Stimulated activated naive CD4-positive, alpha-beta T cell treated with Interleukin-2 at 50 U/mL for 16 hours (primary cell): ENCODE measurements at regions not wholly inside any gene's neighbourhood (a gene's known extent, or its start where the extent isn't known, plus 50 kb on each side); places are given as distances from the start of the nearest gene placed in this dataset.
"Not testable (repeated sequence)": the region's sequence is repeated elsewhere in the genome, so short reads cannot be mapped to it uniquely, and the experiment has no call there.

Experiments used
- DNase-seq: peaks from one replicate; lab custom pipeline; 2025; lab: John Stamatoyannopoulos, UW

DNA sequence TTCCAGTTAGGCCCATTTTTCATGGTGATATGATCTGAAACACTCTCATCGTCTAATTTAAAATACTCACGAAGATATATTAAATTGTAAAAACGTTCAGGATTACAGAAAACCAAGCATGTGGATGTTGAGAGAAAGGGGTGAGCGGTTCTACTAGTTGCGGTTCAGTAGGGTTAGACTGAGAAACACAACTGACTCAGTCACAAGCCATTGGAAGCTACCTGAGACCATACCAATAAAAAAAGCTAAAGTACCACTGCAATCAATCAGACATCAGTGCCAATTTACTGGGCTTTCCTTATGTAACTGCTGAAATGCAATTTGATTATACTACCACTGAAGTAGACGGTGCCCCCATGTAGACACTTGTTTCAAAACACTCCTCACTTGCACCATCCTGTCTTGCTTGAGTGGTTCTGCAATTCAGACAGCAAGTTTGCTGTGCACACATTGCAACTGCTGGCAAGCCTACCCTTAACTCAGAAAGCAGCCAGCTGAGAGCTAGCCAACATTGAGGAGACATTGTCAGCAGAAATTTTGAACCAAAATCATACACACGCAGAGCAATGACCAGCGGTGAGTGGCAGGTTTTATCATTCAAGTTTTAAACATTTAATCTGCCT lies 368.7 kb upstream of the ARHGEF26 start:
- no peak for DNase-seq

DNA sequence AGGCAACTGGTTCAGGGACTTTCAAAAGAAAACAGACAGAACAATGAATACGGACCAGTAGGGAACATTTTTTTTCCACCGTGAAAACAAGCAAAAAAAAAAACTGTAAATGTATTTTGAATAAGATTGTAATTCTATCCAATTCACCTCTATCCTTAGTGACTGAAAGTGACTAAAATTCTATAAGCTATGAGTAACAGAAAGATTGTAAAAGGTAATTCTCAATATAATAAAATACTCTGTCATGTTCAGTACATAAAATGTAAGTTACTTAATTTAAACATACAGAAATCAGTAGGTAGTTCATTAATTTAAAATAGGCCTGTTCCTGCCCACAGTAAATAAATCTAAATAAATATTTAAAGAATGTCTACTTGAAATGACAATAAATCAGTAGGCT lies 368.2 kb upstream of the ARHGEF26 start:
- no peak for DNase-seq

DNA sequence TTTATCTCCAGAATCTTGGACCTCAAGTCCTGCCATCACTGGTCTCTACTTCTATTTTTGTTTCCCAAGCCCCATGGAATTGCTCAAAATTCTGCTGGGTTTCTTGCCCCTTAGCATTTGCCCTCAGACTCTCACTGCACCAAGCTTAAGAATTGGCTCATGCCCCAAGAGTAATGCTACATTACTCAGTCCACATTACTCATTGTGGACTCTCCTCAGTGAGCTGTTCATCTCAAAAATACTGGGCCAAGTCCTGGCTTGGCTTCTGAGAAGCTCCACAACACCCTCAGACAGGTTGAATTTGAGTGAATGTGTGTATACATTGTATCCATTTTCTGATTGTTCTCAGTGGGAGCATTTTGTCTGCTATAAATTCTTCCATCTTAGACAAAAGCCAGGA lies 364.4 kb upstream of the ARHGEF26 start:
- no peak for DNase-seq

DNA sequence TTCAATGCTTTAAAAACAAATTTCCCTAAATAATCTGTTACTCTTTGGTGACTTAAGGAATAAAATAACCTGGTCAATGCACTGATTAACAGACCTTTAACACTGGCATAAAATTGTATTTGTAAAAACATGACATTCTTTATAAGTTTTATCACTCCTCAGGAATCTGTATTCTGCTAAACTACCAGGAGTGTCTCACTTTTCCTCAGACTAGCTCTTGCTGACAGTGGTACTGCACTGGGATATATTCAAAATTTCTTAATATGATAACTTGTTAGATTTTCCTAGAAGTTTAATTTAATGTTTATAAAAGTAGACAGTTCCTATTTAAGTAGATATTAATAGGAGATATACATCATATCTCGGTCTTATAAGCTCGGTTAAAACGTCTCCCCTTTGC lies 363.4 kb upstream of the ARHGEF26 start:
- DNase-seq, result no peak

DNA sequence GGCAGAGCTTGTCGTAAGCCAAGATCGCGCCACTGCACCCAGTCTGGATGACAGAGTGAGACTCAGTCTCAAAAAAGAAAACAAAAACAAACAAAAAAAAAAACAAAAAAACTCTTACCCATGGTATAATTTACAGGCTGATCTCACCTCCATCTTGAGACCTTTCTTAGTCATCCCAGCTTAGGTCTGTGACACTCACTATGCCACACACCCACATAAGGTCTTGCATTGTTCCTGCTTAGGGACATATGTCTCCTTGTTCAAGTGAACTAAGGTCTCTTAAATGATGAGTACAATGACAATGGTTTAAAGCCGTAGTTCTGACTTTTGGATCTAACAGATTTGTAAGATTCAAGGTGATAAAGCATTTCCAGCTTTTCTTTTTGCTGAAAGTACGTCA lies 360.2 kb upstream of the ARHGEF26 start:
- no peak for DNase-seq

DNA sequence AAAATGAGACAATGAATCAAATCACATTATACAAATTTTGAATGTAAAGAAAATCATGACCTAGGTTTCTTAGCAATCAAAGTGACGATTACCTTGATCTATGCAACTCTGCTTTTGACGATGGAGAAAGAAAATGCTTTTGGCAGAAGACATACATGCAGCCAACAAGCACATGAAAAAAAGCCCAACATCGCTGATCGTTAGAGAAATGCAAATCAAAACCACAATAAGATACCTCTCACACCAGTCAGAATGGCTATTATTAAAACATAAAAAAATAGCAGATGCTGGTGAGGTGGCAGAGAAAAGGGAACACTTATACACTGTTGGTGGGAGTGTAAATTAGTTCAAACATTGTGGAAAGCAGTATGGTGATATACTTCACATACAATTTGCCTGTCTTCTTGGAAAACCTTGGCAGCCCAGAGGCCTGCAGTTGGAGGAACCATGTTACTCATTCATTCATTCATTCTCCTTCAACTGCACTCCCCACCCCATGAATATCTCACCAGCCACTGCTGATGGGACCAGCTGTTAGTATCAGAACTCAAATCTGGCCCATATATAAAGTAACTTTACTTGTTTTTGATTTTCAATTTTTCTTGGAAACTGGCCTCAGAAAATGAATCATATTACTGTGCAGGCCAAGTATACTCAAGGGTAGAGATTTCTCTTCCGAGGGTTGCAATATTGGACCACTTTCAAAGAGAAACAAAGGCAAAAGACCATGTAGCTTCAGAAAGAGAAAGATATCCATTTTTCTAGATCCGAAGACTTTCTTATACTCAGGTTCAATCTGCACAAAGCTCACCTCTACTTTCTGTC lies 358.6 kb upstream of the ARHGEF26 start:
- no peak for DNase-seq

DNA sequence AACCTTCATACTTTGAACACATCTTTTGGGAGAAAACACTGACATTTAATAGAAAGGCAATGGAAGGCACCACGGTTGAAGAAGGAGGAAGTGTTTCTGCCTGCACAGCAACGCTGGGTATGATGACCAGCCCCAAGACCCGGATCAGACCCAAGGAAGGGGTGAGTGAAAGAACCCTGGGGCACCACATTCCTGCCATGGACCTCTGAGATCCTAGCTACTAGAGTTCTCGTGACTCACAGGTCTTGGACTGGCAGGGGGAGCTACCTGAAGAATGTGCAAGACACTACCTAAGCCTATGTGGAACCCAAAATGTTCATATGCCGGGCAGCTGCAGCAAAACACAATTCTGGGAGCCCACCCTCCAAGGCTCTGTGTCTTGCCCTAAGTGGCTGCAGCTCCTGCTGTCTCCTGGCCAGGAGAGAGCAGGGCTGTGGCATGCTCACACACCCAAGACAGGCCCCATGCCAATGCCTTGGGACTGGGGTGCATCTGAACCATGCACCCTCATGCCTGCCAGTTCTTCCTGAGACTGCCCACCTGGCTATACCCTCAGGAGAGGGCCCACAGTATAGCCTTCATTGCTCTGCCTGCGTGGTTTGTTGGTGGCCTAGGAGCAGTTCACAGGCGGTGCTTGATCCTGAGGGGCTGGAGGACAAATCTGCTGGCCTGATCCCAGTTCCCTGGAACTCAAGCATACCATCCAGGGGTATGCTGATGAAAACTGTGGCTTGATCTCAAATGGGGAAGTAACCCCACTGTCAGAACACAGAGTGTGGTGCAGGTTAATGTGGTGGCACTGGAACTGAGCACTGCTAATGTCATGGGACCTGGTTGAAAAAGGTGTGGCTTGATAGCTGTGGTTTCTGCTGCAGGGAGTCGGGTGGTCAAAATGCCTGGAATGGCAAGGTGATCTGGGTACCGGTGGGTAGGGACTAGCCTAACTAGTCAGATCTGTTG lies 353.3 kb upstream of the ARHGEF26 start:
- no peak for DNase-seq

DNA sequence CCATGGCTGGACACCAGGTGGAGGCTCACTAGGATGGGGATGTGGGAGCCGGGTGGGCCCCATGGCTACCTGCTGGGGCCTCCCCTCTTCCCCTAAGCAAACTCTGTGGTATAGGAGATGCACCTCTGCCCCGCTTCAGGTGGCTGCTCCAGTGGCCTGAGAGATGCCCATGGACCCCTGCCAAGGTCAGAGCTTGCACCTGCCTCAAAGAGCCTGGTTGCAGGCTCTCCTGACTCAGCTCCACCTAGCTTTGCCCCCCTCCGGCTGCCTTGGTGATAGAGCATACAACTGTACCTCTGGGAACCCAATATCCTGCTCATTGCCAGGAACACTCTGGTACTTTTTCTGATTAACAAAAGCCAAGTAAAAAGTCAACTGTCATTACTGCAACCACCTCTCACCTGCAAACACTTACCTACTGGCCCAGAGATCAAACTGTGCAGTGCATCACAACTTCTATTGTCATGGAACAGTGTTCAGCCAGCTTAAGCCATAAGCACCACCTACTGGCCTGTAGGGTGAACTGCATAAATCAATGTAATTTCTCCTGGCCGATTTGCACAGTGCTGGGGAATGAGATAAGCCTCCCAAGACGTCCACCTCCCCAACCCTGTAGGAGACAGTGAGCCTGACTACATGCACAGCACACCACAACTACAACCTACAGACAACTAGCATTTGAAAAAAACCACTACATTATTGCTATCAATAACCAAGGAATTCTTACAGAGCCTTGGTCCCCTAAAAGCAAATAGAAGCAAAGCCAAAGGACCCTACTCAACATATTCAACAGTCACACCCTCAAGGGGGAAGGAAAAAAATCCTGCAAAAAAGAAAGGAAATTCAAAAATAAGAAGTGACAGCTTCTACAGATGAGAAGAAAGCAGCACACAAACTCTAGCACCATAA lies 352.4 kb upstream of the ARHGEF26 start:
- DNase-seq, result peak; percentile 6

DNA sequence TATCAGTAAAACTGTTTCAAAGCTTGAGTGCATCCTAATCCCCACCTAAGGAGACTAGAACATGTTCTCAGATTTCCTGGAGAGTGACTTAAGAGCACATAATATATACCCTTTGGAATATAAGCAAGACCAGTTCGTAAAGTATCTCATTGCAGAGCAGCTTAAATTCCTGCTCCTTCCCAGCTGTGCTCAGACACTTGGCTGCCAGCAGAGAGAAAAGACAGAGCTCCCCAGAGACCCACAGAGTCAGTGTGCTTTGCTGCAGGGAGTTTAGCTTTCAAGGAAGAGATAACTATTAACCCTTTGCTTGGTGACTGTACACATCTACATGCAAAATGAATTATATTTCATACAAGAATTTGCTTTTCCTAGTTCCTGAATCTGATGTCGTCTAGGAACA lies 338.1 kb upstream of the ARHGEF26 start:
- DNase-seq, result no peak

DNA sequence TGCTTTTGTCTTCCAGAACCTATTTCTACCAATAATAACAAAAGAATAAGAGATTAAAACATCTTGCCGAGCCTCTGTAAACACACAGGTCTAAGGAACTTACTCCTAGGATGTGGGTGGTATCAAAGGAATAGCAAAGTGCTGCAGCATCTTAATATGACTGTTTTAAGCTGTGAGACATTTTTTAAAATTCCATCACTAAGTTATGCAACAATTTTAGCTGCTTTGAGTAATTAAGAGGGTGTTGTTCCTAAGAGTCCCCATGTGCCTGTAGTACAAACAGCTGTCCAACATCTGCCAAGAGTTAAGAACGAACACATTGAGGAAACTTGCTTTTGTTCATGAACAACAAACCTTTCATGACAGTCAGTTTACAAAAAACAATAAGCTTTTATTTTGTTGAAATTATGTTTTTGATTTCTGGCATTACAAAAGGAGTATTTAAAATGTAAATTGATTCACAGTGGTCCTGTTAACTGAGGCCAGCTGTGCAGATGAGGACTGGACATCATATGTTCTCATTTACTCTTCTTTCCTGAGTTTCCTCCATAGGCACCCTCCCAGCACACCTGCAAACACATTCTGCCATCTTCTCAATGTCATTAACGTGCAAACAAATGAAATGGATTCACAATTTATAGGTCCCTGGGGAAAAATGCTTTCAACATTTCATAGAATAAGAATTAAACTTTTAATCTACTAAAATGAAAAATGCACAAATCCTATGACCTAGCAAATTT lies 337.3 kb upstream of the ARHGEF26 start:
- no peak for DNase-seq

DNA sequence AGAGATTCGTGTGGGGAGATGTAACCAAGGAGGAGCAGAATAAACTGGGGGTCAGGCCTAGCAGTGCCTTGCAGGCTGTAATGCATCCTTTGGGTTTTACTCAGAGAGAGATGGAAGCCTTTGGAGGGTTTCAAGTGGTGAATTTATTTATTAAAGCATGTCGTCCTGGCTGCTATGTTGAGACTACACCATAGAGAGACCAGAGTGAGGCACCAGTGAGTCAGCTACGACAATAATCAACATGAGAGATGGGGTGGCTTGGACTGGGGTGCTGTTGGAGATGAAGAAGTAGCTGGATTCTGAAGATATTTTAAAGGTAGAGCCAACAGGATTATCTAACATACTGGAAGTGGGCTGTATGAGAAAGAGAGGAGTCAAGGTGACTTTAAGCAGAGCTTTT lies 335.3 kb upstream of the ARHGEF26 start:
- no peak for DNase-seq

DNA sequence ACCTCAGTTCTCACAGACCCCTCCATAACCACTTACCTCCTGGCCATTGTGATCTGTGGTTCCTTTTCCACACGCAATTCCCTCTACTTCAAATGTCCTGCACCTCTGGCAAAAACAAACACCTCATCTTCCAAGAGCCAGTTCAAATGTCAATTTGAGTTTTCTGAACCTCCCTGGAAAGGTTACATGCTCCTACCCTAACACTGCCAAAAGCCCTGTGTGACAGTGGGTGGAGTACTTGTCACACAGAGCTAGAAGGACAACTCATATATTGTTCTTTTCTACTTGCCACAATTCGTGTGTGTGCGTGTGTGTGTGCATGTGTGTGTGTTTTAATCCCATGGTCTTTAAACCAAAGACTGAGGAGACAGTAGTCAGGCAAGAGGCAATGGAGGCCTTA lies 331.8 kb upstream of the ARHGEF26 start:
- DNase-seq, result no peak

DNA sequence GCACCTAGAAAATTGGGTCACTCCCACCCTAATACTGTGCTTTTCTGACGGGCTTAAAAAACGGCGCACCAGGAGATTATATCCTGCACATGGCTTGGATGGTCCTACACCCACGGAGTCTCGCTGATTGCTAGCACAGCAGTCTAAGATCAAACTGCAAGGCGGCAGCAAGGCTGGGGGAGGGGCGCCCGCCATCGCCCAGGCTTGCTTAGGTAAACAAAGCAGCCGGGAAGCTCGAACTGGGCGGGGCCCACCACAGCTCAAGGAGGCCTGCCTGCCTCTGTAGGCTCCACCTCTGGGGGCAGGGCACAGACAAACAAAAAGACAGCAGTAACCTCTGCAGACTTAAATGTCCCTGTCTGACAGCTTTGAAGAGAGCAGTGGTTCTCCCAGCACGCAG lies 324.1 kb upstream of the ARHGEF26 start:
- not testable (repeated sequence) for DNase-seq

DNA sequence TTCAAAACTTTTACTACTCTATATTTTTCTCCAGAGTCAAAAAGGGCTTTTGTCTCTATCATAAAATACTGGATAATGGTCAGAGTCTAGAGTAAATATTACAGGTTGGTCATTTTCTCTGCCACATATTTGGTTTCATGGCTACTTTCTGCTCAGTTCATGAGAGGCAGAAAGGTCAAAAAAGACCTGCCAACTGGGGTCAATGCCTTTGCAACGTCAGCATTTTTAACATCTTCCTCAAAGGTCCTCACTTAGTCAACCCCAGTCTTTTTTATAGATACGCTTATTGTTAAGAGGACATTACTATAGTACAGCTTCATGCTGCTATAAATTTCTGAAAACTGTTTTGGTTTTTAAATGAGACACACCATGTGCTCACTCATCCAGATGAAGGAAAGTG lies 312.1 kb upstream of the ARHGEF26 start:
- no peak for DNase-seq

DNA sequence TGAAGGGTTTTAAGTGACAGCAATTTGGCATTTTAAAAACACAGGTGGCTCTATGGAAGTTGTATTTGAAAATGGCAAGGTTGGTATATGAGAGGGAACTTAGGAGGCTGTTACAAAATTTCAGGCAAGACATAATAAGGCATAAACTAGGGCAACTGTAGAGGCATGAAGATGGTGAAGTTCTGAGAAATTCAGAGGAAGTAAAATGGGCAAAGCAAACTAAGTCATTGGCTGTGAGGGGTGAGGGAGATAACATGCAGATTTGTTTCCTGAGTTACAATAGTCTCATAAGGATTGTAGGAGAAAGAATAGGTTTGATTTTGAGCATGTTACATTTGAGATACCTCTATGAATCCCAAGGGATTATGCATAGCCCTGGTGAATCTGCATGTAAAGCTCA lies 302.9 kb upstream of the ARHGEF26 start:
- no peak for DNase-seq

DNA sequence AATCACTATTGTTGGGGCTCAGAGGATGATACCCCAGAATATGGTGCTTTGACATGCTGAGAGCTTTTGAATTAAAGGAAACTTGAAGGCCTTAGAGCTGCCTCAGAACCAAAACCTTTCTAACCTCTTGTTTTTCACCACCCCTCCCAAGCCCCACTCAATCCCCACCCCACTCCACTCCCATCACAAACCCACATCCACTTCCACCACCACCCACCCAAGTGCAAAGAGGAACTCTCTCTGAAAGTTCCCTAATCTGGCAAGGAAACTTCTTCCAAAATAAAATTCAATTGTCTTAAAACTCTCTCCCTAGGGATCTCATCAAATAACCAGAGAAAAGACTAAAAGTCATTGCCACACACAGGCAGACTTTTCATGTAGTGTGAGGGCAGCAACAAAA lies 301.2 kb upstream of the ARHGEF26 start:
- DNase-seq, result no peak

DNA sequence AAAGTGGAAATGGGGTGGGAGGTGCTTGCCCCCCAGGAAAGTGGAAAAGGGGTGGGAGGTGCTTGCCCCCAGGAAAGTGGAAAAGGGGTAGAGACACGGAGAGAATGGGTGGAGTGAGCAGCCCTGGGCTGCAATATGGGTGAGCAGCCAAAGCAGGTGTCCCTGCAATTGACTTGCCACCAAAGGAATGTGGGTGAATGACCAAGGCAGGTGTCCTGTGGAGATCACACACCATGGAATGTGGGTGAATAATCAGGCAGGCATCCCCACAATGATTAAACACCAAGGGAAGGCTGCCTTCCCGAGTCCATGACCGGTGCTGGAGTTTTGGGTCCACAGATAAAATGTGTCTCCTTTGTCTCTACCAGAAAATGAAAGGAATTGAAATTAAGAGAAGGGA lies 292.8 kb upstream of the ARHGEF26 start:
- not testable (repeated sequence) for DNase-seq

DNA sequence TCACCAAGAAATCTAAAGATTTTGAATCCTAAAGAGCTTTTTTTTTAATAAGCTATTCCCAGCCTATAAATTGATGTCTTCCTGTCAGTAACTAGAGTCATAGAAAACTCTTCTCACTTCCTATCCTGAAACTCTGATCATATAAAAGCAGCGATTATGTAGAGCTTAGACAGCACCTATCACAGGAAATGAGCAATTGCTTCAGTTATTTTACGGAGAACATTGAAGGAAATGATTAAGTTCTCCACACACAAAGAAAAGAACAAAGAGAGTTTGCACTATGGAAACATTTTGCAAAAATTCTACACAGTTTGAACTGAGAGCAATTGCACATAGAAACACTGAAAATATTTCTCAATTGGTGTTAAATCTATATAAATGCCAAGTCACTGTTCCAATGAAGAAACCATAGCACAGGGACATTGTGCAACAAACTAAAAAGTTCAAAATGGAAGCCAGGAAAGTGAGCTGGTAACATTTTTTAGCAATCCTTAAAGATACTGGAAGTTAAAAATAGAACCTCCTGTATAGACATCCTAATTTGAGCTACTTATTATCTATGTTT lies 291.5 kb upstream of the ARHGEF26 start:
- no peak for DNase-seq

DNA sequence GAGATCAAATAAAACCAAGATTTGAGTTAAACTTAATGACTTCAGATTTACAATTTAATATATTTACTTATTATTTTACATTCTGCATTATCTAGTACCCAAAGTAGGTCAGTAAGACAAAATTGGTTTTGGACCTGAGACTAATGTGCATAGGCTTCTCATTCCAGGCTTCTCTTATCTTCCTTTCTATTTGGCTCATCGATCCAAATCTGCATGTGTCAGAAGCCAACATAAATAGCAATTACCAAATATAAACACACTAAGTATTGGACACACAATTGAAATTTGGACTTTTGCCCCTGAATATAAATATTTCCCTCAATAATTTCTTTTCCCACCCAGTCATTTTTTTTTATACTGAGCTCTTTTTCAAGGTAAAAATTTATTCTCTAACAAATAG lies 290.6 kb upstream of the ARHGEF26 start:
- DNase-seq, result no peak

DNA sequence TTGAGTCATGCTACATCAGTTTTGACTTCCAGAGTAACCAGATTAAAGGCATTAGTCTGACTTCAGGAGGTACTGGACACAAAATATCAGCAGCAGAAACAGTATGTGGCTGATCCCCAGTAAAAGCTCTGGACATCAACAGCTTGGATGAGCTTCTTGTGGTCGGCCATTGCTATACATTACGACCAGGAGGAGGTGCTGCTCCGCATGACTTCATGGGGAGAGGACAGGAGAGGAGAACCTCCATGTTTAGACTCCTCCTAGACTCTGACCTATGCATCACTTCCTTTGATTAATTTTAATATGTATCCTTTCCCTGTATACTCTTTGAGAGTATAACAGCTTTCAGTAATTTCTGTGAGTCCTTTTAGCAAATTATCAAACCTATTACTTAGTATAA lies 285.6 kb upstream of the ARHGEF26 start:
- no peak for DNase-seq

DNA sequence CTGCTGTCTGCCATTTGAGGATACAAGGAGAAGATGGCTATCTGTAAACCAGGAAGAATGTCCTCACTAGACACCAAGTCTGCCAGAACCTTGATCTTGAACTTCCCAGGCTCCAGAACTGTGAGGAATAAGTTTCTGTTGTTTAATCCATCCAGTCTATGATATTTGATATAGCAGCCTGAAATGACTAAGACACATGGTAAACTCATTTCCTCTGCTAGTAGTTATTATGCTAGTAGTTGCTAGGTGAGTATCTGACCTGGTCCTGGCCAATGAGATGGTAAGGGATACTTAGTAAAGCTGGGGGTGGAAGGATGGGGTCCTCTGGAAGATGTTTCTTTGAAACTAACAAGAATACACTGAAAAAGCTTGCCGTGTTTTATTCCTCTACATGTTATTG lies 280.7 kb upstream of the ARHGEF26 start:
- no peak for DNase-seq
